ENCODE measurements at regions not wholly inside any gene's neighbourhood (a gene's known extent, or its start where the extent isn't known, plus 50 kb on each side); places are given as distances from the start of the nearest gene placed in this dataset.

DNA sequence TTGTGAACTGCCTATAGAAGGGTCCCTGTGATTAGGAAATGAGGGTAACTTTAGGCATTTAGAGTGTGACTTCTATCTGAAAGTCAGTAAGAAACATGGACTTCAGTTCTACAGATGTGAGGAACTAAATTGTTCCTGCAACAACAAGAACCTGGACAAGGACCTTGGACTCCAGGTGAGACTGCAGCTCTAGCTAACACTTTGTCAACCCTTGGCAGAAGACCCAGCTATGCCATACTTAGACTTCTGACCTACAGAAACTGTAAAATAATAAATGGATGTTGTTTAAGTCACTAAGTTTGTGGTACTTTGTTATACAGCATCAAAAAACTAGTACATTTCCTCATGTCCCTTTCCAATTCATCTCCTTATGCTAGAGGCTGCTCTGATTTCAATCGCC lies 580.8 kb downstream of the IQCM start:
- CTCF ChIA-PET: no interaction called here
- no peaks in the 10 kb centered on the region for H3K9me3 ChIP-seq (ENCODE audit: control extremely low read depth in 1 of 3, control insufficient read depth in 2 of 3, insufficient read depth in 1 of 3, low read length in 2 of 3)
- no peaks in the 10 kb centered on the region for H3K79me2 ChIP-seq (ENCODE audit: control insufficient read depth, insufficient read depth, low read length)
- no peaks in the 10 kb centered on the region for H3K27me3 ChIP-seq (replicated peaks in 1 of 4; ENCODE audit: control extremely low read depth in 1 of 4, control insufficient read depth in 3 of 4, insufficient read depth in 4 of 4, low read length in 3 of 4)
- no peak overlapping the region for H2AFZ ChIP-seq (ENCODE audit: insufficient read depth, low read depth, low read length, poor library complexity, severe bottlenecking)
- no peaks in the 10 kb centered on the region for H4K20me1 ChIP-seq (ENCODE audit: control insufficient read depth, insufficient read depth, low read length, poor library complexity, severe bottlenecking)
- H3K4me2 ChIP-seq (replicated peaks; ENCODE audit: low read depth, low read length, poor library complexity, severe bottlenecking): no peak overlapping the region
- H3K27me3 Mint-ChIP-seq: no peaks in the 10 kb centered on the region
- WGBS (ENCODE audit: insufficient coverage): no CpG with 5 or more reads among the region's 1 CpG
- TF ChIP-seq EZH2 (IDR thresholded peaks at IDR 0.05; ENCODE audit: borderline replicate concordance, insufficient read depth, low read depth, low read length, poor library complexity, severe bottlenecking): no peak
- TF ChIP-seq, protein P1, sequence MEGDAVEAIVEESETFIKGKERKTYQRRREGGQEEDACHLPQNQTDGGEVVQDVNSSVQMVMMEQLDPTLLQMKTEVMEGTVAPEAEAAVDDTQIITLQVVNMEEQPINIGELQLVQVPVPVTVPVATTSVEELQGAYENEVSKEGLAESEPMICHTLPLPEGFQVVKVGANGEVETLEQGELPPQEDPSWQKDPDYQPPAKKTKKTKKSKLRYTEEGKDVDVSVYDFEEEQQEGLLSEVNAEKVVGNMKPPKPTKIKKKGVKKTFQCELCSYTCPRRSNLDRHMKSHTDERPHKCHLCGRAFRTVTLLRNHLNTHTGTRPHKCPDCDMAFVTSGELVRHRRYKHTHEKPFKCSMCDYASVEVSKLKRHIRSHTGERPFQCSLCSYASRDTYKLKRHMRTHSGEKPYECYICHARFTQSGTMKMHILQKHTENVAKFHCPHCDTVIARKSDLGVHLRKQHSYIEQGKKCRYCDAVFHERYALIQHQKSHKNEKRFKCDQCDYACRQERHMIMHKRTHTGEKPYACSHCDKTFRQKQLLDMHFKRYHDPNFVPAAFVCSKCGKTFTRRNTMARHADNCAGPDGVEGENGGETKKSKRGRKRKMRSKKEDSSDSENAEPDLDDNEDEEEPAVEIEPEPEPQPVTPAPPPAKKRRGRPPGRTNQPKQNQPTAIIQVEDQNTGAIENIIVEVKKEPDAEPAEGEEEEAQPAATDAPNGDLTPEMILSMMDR (IDR thresholded peaks at IDR 0.05): no peak
- intact Hi-C loops (cut with micrococcal nuclease): no loop called here
- ATAC-seq (ENCODE audit: low read depth) (no peak), DNase-seq (no peak)
- H3K9ac ChIP-seq (ENCODE audit: low read length): no peak overlapping the region
- H3K4me1 ChIP-seq (ENCODE audit: control insufficient read depth in 2 of 2, insufficient read depth in 2 of 2, low read length in 2 of 2): no peaks in the 10 kb centered on the region
- POLR2A ChIA-PET: no interaction called here
- H3K4me1 Mint-ChIP-seq: no peaks in the 10 kb centered on the region
- H3K27ac Mint-ChIP-seq: no peak overlapping the region
- H3K4me3 ChIP-seq (ENCODE audit: control extremely low read depth in 1 of 5, extremely low read depth in 1 of 5, insufficient read depth in 1 of 5, low read depth in 2 of 5, low read length in 4 of 5): no peak overlapping the region
- H3K9me3 Mint-ChIP-seq (ENCODE audit: insufficient read depth): peaks cover 6% of the 10 kb centered on the region
- no peak overlapping the region for H3K27ac ChIP-seq (ENCODE audit: low read length in 2 of 2)
- no peaks in the 10 kb centered on the region for H3K36me3 ChIP-seq (replicated peaks in 1 of 2; ENCODE audit: control extremely low read depth in 1 of 2, control insufficient read depth in 1 of 2, extremely low read depth in 1 of 2, insufficient read depth in 2 of 2, low read length in 1 of 2)
- H3K4me3 Mint-ChIP-seq: no peak overlapping the region

- H3K4me2 ChIP-seq (replicated peaks; ENCODE audit: low read depth, low read length, poor library complexity, severe bottlenecking): no peak overlapping the region
- H3K4me1 ChIP-seq (ENCODE audit: control insufficient read depth in 2 of 2, insufficient read depth in 2 of 2, low read length in 2 of 2): no peaks in the 10 kb centered on the region
- intact Hi-C loops (cut with micrococcal nuclease): no loop called here
- H3K27ac Mint-ChIP-seq: no peak overlapping the region
- H3K27ac ChIP-seq (ENCODE audit: low read length in 2 of 2): no peak overlapping the region
- H3K79me2 ChIP-seq (ENCODE audit: control insufficient read depth, insufficient read depth, low read length): no peaks in the 10 kb centered on the region
- H4K20me1 ChIP-seq (ENCODE audit: control insufficient read depth, insufficient read depth, low read length, poor library complexity, severe bottlenecking): no peaks in the 10 kb centered on the region
- no peaks in the 10 kb centered on the region for H3K27me3 Mint-ChIP-seq
- H3K9me3 ChIP-seq (ENCODE audit: control extremely low read depth in 1 of 3, control insufficient read depth in 2 of 3, insufficient read depth in 1 of 3, low read length in 2 of 3): peaks cover 0 to 8% (median 0%) of the 10 kb centered on the region in 3 donors
- H3K36me3 ChIP-seq (replicated peaks in 1 of 2; ENCODE audit: control extremely low read depth in 1 of 2, control insufficient read depth in 1 of 2, extremely low read depth in 1 of 2, insufficient read depth in 2 of 2, low read length in 1 of 2): no peaks in the 10 kb centered on the region
- H3K27me3 ChIP-seq (replicated peaks in 1 of 4; ENCODE audit: control extremely low read depth in 1 of 4, control insufficient read depth in 3 of 4, insufficient read depth in 4 of 4, low read length in 3 of 4): no peaks in the 10 kb centered on the region
- no peak overlapping the region for H3K4me3 Mint-ChIP-seq
- ChIA-PET CTCF (no interaction called here), POLR2A (no interaction called here)
- no peaks in the 10 kb centered on the region for H3K4me1 Mint-ChIP-seq
- H2AFZ ChIP-seq (ENCODE audit: insufficient read depth, low read depth, low read length, poor library complexity, severe bottlenecking): no peak overlapping the region
- H3K9me3 Mint-ChIP-seq (ENCODE audit: insufficient read depth): peaks cover 14% of the 10 kb centered on the region
- H3K4me3 ChIP-seq (ENCODE audit: control extremely low read depth in 1 of 5, extremely low read depth in 1 of 5, insufficient read depth in 1 of 5, low read depth in 2 of 5, low read length in 4 of 5): no peak overlapping the region
- DNase-seq (no peak), ATAC-seq (ENCODE audit: low read depth) (no peak)
- TF ChIP-seq, protein P1 (IDR thresholded peaks at IDR 0.05): no peak
- TF ChIP-seq EZH2 (IDR thresholded peaks at IDR 0.05; ENCODE audit: borderline replicate concordance, insufficient read depth, low read depth, low read length, poor library complexity, severe bottlenecking): no peak
- H3K9ac ChIP-seq (ENCODE audit: low read length): no peak overlapping the region
Measured at GRCh38 chr4:149223659-149224058, 592.0 kb downstream of the IQCM start.

All from B cell (primary cell).